22Rv1 (cell line): ENCODE measurements at regions not wholly inside any gene's neighbourhood (a gene's known extent, or its start where the extent isn't known, plus 50 kb on each side); places are given as distances from the start of the nearest gene placed in this dataset.

ENCODE experiments used
- H3K27ac ChIP-seq: fragments of 450-650 bp; 2 replicates; pipeline ENCODE4 v1.5.1; 2017
- ZFX ChIP-seq: fragments of 450-650 bp; IDR thresholded peaks from 2 replicates; pipeline ENCODE4 v1.6.1; 2017; ENCODE audit warnings: antibody characterized with exemption, borderline replicate concordance
- TF ChIP-seq, protein P1 (sequence below): fragments of 450-650 bp; IDR thresholded peaks from 2 replicates; pipeline ENCODE4 v1.5.1; 2017; ENCODE audit warnings: mild to moderate bottlenecking

DNA sequence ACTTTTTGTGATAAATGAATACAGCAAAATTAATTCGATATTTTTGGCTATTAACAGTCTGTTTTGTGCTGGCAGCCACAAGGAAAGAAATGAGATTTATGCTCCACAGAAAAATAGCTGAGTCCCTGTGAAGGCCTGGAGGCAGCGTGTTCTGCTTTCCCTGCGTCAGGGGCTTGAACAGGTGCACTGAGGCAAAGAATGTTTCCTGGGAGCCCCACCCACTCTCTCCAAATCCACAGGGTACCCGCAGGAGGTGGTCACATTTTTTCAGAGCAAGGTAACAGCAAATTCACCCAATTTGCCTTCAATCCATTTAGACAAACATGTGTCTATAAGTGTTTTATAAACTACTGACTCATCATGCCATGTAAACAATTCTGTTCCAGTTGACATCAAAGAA lies 308.1 kb downstream of the TCERG1L start:
- no peak overlapping the region for H3K27ac ChIP-seq
- TF ChIP-seq, protein P1, sequence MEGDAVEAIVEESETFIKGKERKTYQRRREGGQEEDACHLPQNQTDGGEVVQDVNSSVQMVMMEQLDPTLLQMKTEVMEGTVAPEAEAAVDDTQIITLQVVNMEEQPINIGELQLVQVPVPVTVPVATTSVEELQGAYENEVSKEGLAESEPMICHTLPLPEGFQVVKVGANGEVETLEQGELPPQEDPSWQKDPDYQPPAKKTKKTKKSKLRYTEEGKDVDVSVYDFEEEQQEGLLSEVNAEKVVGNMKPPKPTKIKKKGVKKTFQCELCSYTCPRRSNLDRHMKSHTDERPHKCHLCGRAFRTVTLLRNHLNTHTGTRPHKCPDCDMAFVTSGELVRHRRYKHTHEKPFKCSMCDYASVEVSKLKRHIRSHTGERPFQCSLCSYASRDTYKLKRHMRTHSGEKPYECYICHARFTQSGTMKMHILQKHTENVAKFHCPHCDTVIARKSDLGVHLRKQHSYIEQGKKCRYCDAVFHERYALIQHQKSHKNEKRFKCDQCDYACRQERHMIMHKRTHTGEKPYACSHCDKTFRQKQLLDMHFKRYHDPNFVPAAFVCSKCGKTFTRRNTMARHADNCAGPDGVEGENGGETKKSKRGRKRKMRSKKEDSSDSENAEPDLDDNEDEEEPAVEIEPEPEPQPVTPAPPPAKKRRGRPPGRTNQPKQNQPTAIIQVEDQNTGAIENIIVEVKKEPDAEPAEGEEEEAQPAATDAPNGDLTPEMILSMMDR: no peak
- no peak for TF ChIP-seq ZFX

GRCh38 chr10:131004276-131004675 lies 307.2 kb downstream of the TCERG1L start:
- no peak for TF ChIP-seq ZFX
- TF ChIP-seq, protein P1: no peak
- no peak overlapping the region for H3K27ac ChIP-seq

DNA sequence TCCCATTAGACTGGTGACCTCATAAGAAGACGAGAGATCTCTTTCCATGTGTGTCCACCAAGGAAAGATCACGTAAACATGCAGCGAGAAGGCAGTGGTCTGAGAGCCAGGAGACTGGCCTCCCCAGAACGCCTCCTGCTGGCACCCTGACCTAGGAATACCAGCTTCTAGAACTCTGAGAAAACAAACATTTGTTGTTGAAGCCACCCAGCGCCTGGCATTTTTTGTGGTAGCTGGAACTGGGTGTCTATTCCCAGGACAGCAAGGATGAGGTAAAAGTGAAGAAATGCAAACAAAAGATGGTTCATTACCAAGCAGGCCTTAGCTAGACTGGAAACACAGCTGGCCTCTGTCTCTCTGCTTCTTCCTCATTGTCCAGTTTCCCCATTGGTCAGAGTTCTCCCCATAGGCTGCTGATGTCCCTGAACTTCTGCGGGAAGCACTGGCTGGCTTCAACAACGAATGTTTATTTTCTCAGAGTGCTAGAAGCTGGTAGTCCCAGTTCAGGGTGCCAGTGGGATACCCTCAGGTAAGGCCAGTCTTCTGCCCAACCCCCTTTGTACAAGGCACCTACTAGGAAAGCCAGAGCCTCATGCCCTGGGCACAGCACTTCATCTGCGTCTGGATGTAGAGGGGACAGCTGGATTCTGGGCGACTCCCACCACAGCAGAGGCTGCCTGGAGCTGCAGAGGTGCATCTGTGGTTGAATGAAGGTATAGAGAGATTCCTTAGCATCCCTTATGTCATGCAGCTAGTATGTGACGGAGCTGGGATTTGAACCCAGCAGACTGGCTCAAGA lies 304.9 kb downstream of the TCERG1L start:
- H3K27ac ChIP-seq: no peak overlapping the region
- no peak for TF ChIP-seq ZFX
- TF ChIP-seq, protein P1: no peak

GRCh38 chr10:131009791-131010190 lies 301.7 kb downstream of the TCERG1L start:
- no peak for TF ChIP-seq ZFX
- TF ChIP-seq, protein P1: no peak
- H3K27ac ChIP-seq: no peak overlapping the region

DNA sequence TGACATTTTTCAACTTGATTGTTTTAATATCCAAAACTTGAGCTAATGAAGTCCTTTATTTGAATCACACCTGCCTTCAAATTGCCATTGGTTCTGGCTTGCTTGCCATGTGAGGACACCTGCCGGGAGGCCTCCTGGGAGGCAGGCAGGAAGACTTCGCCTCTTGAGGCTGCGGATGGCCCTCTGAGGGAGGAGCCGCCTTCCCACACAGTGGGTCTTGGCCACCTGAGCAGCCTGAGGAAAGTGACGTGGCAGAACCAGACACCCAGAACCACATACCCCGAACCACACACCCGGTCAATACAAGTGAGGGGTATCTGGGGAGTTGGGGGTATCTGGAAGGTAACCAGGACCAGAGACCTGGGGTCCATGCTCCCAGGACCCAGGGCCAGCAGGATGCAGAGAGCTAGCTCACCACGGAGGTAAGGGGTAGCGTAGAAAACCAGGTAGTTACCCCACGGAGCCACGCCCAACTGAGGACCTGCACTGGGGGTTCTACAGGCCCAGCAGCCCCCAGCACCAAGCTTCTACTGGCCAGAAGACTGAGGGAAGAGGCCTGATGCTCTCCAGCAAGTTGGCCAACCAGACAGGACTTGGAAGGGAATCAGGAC lies 300.5 kb downstream of the TCERG1L start:
- no peak for TF ChIP-seq ZFX
- TF ChIP-seq, protein P1: no peak
- no peak overlapping the region for H3K27ac ChIP-seq

- H3K27ac ChIP-seq: no peak overlapping the region
- TF ChIP-seq, protein P1: no peak
- no peak for TF ChIP-seq ZFX
Observed at GRCh38 chr10:131011936-131012640, 299.4 kb downstream of the TCERG1L start.

- no peak for TF ChIP-seq ZFX
- TF ChIP-seq, protein P1: no peak
Observed at GRCh38 chr10:131012641-131012985, 298.9 kb downstream of the TCERG1L start.

More at GRCh38 chr10:131012641-131012985, 298.9 kb downstream of the TCERG1L start:
- no peak overlapping the region for H3K27ac ChIP-seq
